HG02588 (cell line): ENCODE measurements at regions not wholly inside any gene's neighbourhood (a gene's known extent, or its start where the extent isn't known, plus 50 kb on each side); places are given as distances from the start of the nearest gene placed in this dataset.
"Not testable (repeated sequence)": the region's sequence is repeated elsewhere in the genome, so short reads cannot be mapped to it uniquely, and the experiment has no call there.

ENCODE experiments used
- ATAC-seq: cut with Tn5 transposase; IDR thresholded peaks from one replicate; pipeline ENCODE4 v1.9.1; 2021; ENCODE audit warnings: mild to moderate bottlenecking, moderate library complexity; ENCODE audit not compliant: unreplicated experiment

DNA sequence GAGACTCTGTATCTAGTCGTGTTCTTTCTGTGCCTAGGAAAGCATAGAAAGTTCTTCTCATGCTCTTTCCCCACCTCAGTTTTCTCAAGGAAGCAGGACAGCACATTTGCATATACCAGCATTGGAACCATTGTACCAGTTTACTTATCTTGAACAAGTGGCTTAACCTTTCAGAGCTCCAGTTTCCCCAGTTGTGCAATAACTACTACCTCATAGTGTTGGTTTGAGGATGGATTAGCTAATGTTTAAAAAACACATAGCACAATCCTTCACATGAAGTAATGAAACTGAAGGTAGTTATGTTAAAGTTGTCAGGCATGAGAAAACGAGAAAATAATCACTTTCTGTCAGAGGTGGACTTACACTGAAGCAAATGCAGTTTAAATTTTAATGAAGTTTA is 92.2 kb upstream of the H2AZ1 start:
- ATAC-seq = no peak

DNA sequence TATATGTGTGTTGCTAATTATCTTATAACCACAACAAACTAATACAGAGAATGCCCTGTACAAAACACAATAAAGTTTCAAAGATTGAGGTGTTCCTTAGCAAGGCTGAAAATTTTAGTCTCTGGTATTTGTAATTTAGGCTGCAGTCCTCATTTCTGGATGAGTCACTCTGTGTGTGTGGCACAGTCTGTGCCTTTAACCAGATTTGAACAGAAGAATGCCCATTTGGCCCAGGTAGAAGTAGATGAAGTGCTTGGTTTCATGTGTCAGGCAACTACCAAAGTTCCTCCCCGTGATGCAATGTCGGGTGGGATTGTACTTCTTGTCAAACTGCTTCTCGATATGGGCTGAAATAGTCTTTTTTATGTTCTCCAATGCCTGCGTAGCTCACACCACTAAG is 91.6 kb upstream of the H2AZ1 start:
- ATAC-seq = no peak

DNA sequence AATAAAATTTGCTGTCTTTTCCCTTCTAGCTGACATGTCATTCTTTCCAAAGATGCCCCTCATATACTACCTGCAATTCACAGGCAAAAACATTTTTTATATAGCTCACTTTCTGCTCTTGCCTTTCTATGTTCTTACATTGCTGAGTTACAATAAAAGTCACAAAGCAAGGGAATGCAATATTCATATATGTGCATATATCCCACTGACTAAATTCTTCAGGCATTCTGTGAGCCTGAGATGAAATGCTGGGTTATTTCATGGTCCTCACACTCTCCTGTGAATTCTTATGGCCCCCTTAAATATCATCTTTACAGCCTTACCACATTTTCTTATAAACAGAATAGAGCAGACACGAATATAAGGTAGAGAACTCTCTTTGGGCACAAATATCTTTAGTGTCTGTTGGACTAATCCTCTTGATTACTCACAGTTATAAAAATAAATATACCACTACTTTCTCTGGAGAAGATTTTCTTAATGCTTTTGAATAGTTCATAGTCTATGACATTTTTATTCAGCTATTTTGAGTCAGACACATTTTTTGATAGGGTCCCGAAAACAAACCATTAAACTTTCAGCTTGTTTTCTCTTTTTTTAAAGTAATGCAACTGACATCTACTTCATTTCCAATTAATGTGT is 84.1 kb upstream of the H2AZ1 start:
- ATAC-seq = no peak

DNA sequence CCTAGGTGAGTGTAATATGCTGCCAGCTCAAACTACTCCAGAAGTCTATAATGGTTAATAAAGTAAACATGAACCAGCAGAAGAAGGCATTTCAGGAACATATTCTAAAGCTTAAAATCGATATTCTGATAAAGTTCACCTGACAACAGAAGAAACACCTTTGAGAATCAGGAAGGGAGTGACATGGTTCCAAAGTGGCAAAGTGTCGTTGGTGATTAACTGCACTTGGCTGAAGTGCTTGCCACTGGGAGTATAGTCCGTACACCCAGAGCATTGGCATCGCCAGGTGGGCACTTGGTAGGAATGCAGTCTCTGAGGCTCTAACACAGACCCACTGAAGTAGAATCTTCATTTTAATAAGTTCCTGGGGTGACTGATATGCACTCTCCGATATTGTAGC is 76.0 kb upstream of the H2AZ1 start:
- no peak for ATAC-seq

DNA sequence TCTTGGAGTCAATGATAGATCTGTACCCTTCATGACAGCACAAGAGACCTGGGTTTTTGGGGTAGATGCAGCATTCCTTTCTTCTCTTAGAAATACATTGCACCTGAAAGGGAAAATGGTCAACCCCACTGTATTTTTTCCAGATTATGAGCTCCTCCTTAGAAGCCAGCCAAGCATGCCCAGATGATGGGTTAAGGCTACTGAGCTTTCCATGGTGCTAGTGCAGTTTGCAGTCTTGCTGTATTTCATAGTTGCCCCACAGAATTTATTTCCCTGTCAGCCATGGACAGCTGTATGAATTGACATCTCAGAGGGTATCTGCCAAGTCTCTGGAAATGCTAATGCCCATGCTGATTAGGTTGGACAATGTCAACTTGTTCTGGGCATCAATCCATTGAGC is 73.7 kb upstream of the H2AZ1 start:
- ATAC-seq = no peak

DNA sequence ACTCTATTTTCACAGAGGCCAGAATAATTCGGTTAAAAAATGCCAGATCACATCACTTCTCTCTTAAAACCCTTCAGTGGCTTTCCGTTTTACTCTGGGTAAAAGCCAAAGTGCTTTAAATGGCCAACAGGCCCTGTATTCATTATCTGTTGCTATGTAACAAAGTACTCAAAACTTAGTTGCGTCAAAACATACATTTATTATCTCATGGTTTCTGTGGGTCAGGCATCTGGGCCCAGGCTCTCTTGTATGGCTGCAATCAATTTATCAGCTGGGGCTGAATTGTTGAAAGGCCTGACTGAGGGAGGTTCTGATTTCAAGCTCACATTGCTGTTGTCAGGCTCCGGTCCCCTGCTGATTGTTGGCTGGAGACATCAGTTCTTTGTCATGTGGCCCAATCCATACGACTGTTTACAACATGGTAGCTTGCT is 72.7 kb upstream of the H2AZ1 start:
- no peak for ATAC-seq

DNA sequence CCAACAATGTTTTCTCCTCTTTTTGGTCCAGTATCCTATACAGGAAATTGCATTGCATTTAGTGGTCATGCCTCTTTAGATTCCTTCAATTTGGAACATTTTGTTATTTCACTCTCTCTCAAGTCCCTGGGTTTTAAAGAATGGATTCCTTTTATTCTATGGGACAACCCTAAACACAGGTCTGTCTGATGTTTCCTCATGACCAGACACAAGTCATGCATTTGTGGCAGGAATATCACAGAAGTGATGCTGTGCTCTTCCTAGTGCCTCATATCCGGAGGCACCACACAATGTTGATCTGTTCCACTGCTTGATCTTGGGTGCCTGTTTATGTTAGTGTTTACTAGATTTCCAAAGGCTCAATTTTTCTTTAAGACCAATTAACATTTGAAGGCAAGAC is 69.7 kb upstream of the H2AZ1 start:
- ATAC-seq = no peak

DNA sequence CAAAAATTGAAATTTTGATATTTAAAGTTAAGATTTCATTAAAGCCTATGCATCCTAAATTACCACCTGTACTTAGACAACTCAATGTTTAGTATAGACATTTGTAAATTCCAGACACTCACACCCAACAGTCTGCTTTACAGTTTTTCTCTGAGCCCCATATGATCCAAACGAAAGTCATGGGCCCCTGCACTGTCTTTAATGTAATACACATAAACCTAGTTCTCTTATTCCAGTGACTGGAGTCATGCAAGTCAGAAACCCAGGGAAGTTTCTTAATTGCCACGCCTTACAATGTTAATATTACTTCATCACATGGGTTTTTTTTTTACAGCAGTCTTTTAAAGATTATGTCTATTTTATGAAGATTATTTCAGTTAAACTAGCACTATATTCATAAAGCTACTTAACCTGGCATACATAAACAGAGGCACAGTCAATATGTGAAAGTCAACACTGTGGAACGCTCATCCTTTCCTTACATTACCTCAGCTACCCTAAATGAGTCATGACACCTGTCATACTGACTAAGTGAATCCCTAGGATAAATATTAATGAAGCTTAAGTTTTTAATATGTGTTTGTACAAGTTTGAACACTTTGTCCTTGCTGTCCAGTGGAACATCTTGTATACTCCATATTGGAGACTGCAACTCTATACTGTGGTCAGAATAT is 67.7 kb upstream of the H2AZ1 start:
- ATAC-seq = peak; percentile 79

DNA sequence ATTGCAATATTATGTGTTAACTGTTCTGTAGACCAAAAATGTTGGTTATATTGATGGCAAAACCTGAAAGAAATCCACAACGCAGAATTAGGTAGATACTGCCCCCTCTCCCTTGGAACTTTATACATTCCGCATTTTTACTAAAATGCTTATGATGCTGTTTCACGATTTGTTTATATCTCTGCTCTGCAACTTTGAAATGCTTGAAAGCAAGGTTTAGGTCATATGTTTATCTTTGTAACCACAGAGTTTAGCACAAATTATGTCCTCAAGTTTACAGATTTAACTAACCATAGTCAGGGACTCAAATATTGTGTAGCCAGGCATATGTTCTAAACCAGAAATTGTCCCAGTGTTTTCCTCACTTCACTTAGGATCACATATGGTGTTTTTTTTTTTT is 66.1 kb upstream of the H2AZ1 start:
- no peak for ATAC-seq

DNA sequence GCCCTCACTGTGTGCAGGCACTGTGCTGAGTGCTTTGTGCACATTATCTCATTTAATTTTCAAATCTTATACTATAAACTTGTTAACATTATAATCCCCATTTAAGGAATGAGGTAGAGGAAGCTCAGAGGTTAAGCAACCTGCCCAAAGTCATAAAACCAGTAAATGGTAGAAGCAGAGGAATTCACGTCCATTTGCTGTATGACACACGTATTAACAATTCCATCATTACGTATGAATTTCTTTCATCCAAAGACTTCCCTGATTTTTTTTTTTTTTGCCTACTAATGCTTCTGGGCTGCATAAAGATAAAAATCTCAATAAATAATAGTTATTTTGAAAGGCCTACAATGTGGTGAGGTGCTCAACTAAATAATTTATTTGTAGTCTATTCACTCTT is 64.5 kb upstream of the H2AZ1 start:
- ATAC-seq = no peak

DNA sequence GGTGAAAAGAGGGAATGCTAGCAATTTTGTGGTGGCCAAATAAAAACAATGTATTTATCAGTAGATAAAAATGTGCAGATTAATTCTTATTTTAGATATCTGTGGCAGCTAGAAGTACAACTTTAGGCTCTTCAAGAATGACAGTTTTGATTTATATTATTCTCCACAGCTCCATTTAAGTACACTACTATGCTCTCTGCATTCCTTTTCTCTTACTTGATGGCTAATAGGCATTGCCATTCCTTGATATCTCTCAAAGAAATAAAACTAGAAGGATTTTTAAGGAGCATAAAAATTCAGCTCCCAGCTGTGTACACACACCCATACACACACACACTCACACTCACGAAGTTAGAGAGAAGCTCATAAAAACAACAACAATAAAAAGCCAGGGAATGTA is 59.4 kb upstream of the H2AZ1 start:
- ATAC-seq = no peak

DNA sequence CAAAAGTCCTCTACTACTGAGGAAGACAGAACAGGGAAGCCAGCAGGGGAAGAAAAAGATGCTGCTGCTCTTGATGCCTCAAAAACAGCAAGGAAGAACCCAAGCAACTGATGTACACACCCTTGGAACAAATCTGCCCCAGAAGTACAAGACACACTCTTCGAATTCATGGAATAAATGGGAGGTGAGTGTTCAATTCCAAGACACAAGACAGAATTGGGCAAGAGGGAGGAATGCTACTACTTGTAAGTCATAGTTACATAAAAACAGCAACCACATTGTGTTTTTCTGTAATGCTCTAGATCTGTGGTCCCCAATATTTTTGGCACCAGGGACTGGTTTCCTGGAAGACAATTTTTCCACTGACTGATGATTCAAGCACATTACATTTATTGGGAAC is 58.0 kb upstream of the H2AZ1 start:
- no peak for ATAC-seq

DNA sequence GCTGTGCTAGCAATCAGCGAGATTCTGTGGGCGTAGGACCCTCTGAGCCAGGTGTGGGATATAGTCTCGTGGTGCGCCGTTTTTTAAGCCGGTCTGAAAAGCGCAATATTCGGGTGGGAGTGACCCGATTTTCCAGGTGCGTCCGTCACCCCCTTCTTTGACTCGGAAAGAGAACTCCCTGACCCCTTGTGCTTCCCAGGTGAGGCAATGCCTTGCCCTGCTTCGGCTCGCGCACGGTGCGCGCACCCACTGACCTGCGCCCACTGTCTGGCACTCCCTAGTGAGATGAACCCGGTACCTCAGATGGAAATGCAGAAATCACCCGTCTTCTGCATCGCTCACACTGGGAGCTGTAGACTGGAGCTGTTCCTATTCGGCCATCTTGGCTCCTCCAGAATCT is 56.1 kb upstream of the H2AZ1 start:
- not testable (repeated sequence) for ATAC-seq
